ENCODE measurements at regions not wholly inside any gene's neighbourhood (a gene's known extent, or its start where the extent isn't known, plus 50 kb on each side); places are given as distances from the start of the nearest gene placed in this dataset.

DNA sequence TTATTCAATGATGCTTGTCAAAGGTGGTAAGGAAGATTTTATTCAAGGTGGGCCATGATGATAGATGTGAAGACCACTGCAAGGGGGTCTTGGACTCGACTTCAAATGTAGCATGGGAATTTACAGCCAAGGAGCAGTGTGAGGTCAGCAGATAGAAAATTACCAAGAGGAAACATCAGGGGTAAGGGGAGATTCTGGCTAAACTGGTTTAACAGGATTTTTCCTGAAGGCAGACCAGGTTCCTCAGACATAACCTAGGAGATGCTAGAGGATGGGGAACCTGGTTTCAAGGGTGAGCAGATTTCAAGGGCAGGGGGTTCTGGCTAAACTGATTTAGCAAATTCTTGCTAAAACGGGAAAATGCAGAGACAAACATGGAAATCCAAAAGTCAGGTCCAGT, 464.9 kb downstream of the TAFA4 start:
- no peak for DNase-seq (ENCODE audit: low read depth in 2 of 2)

DNA sequence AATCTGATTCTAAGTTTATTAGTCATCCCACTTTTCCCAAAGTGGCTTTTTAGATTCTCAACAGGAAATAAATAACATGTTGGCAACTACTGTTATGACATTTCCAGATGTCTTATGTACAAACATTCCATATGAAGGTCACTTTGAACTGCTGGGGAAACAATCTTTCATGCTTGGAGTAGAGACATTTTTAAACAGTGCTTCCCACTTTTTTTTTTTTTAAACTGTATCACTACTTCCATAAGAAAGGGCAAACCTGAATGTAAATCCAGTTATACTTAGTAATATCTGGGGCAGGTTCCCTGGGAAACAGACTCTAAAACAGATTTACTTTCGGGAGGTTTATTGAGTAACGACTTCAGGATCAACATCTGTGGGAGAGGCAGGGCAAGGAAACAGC, 473.8 kb downstream of the TAFA4 start:
- no peak for DNase-seq (ENCODE audit: low read depth in 2 of 2)

DNA sequence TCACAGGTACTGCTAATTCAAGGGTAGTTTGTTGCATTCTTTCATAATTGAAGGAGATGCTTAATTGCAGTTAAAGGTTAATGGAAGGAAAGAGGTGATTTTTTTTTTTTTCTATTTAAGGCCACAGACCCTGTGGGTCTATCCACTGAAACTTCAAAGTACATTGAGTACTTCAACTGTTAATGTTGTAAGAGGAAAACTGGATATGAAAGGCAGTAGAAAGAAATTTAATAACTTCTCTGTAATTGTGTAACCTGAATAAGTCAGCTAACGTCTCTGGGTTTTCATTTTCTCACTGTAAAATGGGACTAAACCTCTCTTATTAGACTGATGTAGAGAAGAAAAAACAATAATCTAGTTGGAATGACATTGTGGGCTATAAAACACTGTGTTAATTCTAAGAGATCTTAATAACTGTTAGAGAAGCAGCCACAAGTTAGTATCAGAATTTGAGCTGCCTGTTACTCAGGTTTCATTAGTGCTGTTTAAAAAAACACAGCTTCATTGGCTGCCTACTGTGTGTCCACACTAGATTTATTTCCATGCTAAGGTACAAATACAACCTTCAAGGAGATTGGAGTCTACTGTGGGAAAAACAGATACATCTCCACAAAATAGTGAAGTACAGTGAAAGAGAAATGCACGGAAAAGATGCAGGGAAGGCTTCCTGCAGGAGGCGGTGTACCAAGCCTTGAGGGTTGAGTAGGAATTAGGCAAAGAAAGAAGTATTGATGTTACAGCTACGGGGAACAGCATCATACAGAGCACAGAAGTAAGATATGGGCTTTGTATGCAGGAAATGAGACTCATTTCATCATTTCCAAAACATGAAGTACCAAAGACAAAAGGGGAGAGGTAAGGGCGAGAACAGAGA, 483.6 kb downstream of the TAFA4 start:
- DNase-seq (ENCODE audit: low read depth in 2 of 2) = no peak

DNA sequence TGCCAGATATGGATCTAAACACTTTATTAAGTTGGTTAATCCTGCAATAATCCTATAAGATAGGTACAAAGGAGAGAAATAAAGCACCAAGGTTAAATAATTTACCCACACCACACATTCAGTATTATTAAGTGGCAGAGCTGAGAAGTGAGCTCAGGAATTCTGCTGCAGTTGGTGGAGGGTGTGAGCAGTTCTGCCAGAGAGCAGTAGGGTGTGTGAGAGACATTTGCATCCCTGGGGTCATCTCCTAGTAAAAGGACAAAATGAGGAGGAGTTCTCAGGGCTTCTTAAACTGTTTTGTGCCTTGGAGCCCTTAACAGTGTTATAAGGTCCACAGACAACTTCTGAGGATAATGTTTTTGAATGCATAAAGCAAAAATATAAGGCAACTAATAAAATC, 484.5 kb downstream of the TAFA4 start:
- DNase-seq (ENCODE audit: low read depth in 2 of 2) = no peak

DNA sequence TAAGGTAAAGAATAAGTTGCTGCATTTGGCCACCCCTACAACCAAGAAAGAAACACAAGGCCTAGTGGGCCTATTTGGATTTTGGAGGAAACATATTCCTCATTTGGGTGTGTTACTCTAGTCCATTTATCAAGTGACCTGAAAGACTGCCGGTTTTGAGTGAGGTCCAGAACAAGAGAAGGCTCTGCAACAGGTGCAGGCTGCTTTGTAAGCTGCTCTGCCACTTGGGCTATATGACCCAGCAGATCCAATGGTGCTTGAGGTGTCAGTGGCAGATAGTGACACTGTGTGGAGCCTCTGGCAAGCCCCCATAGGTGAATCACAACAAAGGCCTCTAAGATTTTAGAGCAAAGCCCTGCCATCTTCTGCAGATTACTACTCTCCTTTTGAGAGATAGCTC, 491.3 kb downstream of the TAFA4 start:
- no peak for DNase-seq (ENCODE audit: low read depth in 2 of 2)

DNA sequence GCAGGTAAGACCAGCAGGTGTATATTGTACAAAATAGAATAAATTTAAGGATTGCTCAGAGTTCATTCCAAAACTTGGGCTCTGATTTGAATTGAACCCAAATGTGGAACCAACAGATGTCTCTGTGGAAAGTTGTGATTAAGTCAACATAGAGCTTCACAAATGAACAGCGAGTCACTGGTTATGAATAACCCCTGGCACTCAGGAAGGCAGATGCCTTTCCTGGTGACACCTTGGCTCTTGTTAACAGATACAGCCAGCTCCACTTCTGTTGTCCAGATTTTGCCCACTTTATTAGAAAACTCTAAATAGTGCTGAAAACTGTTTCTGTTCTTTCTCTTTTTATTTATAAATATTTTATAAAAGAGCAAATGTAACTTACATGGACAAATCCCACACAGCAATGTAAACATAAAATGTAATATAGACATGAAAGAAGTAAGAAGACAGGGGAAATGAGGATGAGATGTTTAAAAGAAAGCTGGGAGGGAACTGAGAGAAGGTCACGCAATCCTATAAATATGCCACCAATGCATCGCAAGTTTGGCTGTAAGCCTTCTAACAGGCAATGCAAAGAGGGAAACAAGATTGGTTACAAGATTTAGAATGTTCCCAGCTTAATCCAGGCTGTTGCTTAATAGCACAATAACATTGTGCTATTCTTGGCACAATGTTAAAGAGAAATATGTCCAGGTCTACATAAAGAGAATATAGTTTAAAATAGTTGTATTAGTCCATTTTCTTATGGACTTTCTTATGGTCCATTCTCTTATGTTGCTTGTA, 495.5 kb downstream of the TAFA4 start:
- DNase-seq (ENCODE audit: low read depth in 2 of 2) = no peak

DNA sequence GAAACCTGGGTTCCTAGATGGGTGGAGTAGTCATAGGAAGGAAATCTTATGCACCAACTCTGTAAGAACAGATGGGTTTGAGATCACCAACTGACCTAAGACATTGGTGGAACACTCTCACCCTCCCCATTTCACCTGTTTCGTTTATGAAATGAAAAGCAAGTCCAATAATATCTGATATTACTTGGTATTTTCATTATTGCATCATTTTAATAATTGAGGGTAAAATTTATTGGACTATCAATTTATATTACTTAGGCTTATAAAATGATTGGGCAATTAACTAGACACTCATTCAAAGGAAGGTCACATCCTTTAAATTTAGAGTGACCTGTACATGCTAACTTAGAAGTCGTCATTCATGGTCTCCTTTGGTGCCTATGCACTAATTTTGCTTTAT, 503.9 kb downstream of the TAFA4 start:
- no peak for DNase-seq (ENCODE audit: low read depth in 2 of 2)

DNA sequence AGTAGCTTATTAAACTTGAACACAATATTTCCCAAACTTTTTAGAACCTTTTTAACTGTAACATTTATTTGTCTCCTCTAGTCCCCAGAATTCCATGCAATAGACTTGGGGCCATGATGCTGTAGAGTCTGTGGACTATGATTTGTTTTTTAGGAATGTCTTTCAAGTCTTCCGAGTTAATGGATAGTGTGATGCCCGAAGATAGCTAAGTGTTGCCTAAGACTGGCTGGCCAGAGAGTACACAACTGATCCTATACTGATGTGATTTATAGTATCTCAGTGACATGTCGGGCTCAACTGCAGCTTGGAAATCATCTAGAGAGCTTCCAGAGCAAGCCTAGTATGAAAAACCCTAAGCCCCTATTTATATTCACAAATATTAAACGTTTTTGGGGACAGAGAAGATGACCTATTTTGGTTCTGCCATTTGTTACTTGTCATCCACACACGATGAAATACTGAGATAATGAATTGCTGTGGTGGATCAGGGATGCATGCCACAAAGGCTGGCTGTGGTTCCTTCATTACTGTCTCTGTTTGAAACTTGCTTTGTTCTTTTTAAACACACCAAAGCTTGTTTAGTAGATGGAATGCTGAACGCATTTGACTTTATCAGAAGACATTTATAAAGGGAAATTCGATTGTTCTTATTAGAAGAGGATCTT, 507.4 kb downstream of the TAFA4 start:
- no peak for DNase-seq (ENCODE audit: low read depth in 2 of 2)

DNA sequence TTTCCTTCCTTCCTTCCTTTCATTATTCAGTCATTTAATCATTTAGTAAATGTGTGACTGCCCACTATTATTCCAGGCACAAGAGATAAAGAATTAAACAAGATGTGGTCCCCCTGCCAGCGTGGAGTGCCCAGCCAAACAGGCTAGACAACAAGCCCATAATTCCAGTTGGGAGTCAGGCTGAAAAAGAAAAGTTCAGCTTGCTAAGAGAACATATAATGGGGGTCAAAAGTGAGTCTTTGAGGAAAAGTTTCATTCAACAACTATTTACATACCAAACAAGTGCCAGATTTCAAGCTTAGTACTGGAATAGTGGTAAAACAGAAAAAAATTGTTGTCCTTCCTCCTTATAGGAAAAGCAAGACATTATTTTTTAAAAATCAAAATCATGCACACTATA, 523.7 kb downstream of the TAFA4 start:
- no peak for DNase-seq (ENCODE audit: low read depth in 2 of 2)

DNA sequence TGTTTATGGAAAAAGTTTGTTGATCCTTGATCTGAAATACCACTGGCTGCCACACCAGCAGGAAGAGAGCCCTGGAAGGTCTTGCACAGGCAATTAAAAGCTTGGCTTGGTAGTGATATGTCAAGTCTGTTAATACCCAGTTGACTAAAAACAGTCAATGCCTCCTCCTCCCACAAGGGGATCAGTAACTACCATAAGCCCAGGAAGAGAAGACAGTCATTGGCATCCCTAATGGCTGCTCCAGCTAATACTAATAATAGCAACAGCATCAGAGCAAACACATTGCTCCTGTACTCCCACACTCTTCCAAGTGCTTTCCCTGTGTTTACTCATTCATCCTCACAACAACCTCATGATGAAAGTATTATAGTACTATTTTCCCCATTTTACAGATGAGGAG, 528.6 kb downstream of the TAFA4 start:
- DNase-seq (ENCODE audit: low read depth in 2 of 2) = no peak

DNA sequence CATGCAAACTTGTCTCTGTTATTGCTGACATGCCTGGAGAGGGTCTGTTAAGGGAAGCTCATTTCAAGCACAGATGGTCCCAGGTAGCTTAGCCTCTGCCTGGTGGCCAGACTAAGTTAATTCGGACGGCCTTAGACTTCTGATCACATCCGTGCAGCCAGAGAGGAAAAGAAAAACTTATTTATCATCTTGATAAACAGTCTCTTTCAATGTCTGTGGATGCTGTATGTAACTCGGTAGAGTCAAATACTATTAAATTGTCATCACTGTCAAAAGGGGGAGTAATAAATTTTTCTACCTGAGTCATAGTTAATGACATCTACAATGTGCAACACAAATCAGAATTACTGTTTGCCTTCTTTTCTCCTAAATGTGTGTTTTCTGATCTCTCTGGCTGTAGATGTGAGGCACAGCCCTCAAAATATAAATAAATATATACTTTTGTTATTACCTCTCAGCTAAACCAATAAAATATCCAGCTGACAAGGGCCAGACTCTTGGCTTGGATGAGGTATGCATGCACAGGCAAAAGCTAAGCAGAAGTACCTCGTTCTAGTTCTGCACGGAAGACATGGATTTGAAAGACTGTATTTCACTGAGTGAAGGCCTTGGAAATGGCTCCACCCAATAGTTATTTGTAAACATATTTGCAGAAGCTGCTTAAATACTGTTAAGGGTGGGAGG, 530.0 kb downstream of the TAFA4 start:
- DNase-seq (ENCODE audit: low read depth in 2 of 2) = no peak

DNA sequence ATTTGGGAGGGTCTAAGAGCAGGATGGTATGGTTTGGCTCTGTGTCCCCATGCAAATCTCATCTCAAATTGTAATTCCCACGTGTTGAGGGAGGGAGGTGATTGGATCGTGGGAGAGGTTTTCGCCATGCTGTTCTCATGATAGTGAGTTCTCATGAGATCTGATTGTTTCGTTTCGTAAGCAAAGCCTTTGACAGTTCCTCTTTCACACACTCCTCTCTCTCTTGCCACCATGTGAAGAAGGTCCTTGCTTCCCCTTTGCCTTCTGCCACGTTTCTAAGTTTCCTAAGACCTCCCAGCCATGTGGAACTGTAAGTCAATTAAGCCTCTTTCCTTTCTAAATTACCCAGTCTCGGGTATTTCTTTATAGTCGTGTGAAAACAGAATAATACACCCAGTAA, 553.7 kb downstream of the TAFA4 start:
- no peak for DNase-seq (ENCODE audit: low read depth in 2 of 2)

DNA sequence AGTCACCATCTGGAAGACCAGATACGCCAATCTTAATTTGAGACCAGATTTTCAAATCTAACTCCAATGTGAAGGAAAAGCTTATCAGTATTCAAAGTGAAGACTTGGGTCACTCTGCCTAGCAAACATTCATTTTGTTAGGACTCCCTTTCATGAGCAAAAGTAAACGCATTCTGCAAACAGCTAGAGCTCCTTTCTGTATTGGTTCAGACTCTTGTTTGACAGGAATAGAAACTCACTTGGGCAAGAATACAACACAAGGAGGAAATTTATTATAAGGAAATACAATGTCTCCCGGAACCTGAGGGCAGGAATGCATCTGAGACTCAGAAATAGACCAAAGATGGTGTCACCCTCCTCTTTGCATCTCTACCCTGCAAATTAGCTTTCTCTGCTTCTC, 558.6 kb downstream of the TAFA4 start:
- DNase-seq (ENCODE audit: low read depth in 2 of 2) = no peak

DNA sequence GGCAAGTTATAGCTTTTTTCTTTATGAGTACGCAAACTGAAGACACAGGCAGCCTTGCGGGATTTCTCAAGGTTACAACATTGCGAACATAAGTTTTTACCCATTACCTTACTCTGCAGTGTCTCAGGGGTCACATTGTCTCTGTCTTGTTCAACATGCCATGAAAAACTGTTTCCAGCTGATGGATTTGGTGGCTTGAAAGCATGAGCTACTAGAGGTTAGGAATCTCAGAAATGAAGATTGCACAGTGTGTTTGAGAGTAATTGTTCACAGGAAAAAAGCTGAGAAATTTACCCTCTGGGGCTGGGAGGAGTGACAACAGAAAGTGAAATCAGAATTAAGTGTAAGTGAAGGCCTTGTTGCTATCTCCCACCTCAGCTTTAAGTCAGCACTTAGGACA, 568.6 kb downstream of the TAFA4 start:
- DNase-seq (ENCODE audit: low read depth in 2 of 2) = no peak

DNA sequence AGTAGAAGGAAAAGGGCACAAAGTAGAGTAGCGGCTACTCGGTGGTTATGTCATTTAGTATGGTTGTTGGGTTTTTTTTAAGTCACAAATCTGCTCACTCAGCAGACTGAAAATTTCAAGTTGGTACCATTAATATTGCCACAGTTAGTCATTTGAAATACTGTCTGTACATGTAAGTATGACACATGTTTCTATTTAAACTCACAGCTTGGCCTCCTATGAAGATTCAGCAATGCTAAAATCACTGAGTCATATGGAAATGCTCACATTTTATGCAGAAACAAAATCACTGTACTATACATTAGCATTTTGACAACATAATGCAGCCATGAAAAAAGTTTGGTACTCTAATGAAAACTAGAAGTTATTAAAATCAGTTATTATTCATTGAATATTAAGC, 571.9 kb downstream of the TAFA4 start:
- DNase-seq (ENCODE audit: low read depth in 2 of 2) = no peak

DNA sequence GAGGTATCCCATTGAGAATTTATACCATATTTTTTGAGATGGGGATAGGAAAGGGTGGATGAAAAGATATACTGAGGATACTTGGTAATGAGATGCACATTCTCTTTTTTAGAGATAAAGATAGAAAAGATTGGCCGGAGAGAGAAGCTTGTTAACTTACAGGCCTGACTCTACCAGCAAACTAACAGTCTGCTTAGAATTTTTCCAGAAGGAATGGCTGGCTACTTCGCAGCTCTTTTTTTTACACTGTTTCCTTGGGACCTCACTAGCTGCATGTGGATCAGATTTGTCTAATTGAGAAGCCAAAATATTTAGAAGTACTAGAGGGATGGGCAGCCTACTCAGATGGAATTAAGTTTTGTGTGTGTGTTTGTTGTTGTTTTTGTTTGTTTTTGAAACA, 586.6 kb downstream of the TAFA4 start:
- DNase-seq (ENCODE audit: low read depth in 2 of 2) = no peak

DNA sequence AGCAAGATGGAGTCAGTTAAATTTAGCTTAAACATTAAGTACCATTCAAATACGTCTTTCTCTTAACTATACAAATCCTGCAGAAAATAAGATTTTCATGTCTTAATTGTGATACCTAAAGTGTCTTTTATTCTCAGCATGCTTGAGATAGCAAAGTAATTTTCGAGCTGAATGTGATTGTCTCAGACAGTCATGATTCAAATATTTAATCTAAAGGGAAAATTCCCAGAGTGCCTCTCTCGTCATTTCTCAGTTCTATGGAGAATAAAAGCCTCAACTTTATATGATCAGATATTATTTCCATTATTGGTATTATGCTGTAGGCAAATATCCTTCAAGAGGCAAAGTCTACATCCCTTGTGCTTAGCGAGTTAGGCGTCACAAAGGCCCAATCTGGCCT, 589.9 kb downstream of the TAFA4 start:
- DNase-seq (ENCODE audit: low read depth in 2 of 2) = no peak

DNA sequence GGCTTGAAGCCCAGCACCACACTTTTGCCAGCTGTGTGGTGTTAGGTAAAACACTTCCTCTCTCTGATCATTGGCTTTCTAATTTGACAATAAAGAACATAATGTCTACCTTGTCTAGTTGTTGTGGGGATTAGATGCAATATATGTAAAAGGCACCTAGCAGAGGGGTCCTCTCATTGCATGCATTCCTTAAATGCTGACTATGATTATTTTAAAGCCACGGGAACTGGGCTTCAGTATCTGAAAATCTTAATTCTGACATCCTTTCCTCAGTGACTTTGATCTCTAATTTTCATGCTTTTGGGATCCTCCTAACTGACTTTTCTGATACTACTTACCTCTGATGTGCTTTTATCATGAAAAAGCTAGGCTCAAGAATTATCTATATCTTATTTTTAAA, 596.3 kb downstream of the TAFA4 start:
- DNase-seq (ENCODE audit: low read depth in 2 of 2) = no peak

DNA sequence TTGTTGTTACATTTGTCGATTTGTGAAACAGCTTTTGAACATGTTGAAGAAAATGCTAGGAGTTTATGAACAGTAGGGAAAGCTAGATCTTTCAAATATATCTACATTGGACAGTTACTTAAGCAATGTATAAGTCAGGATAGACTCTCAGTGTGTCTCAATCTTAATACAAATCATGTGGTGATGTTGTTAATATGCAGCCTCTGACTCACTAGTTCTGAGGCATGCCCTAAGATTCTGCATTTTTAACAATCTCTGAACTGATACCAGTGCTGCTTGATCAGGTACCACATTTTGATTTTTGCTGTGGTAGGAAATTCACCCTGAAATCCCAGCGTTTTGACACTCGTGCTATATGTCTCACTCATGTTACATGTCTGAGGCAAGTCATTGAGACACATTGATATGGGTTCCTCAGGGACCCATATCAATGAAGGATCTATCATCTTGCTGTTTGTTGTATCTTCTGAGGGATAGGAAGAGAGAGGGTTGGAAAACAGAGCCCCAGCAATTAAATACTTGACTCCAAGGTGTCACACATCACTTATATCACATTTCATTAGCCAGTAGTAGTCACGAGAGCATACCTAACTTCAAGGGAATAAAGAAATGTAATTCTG, 597.9 kb downstream of the TAFA4 start:
- no peak for DNase-seq (ENCODE audit: low read depth in 2 of 2)

DNA sequence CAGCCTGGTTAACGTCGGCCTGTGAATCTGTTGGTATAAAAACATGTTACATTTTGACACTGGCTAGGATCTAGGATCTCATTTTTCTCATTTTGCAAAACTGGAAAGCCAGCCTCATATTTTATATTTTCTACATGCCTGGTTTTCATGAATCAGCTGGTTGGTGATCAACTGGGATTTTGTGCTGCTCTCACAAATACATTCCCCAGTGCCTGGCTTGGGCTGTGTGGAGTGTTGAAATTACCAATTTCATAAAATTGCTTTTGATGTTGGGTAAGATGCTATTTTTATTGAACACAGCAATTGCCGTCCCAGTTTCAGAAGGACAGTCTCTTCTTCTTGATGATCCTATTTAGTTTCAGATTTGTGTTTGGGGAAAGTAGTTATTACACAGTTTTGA, 604.3 kb downstream of the TAFA4 start:
- DNase-seq (ENCODE audit: low read depth in 2 of 2) = no peak

DNA sequence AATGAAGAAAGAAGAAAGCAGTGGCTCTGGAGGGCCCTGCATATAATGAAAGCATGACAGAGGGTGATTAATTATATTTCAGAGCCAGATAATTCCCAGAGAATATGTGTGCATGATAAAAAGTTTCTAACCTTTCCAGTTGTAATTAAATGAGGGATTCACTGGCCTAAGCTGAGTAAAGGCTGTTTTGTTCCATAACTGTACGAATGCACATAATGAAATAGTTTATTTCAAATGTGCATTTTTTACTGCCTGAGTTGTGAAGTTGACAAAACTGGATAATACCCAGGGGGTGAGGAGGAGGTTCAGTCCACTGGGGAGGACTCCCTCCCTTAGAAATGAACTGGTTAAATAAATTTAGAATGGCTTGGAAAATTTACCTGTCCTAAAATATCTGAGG, 616.4 kb downstream of the TAFA4 start:
- no peak for DNase-seq (ENCODE audit: low read depth in 2 of 2)

DNA sequence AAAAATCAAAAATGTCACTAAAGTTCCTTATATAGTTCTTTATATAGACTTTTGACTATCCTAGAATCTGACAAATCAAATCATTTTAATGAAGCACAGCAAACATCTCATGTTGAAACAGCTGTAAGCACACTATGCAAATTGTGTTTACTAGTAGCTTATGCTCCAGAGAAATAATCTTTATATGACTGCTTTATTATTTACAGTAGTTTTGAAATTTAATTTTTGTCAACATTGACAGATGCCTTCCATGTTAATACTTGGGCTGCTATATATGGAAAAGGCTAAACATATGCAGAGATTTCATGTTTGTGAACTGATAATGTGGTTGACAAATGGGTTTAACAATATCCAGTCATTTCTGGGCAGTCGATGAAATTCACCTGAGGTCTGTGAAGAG, 616.8 kb downstream of the TAFA4 start:
- no peak for DNase-seq (ENCODE audit: low read depth in 2 of 2)
